AG08396 (cell line): ENCODE measurements at regions not wholly inside any gene's neighbourhood (a gene's known extent, or its start where the extent isn't known, plus 50 kb on each side); places are given as distances from the start of the nearest gene placed in this dataset.
"Not testable (repeated sequence)": the region's sequence is repeated elsewhere in the genome, so short reads cannot be mapped to it uniquely, and the experiment has no call there.

Source experiments
- DNase-seq: peaks from one replicate; pipeline ENCODE4 v3.0.0; 2012; ENCODE audit warnings: low spot score, mixed read lengths

DNA sequence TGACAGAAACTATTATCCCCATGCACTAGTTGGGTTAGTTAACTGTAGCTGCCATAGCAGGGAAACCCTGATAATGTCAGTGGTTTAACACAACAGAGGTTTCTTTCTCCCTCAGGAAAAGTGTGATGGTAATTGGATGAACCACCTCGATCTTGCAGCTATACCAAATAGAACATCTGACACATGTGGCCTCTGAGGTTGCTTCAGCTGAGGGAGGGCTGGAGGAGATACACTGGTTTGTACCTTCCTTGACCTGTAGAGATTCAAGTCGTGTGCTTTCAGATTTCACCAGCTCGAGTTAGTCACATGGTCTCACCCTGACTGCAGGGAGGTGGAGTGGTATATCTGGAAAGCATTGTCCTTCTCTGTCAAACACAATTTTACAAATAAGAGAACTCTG is 147.2 kb upstream of the SFRP2 start:
- DNase-seq: no peak

DNA sequence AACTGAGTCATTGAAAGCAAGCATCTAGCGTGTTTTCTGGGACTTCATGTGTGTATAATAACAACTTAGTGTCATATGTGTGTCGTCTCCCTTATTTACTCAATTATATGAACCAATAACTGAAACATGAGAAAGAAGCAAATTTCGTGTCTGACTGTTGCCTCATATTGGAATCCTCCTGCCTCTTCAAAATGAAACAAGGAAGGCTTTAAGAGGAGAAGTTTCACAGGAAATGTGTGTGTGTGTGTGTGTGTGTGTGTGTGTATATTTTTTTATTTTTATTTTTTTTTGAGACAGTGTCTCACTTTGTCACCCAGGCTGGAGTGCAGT is 145.8 kb upstream of the SFRP2 start:
- no peak for DNase-seq

DNA sequence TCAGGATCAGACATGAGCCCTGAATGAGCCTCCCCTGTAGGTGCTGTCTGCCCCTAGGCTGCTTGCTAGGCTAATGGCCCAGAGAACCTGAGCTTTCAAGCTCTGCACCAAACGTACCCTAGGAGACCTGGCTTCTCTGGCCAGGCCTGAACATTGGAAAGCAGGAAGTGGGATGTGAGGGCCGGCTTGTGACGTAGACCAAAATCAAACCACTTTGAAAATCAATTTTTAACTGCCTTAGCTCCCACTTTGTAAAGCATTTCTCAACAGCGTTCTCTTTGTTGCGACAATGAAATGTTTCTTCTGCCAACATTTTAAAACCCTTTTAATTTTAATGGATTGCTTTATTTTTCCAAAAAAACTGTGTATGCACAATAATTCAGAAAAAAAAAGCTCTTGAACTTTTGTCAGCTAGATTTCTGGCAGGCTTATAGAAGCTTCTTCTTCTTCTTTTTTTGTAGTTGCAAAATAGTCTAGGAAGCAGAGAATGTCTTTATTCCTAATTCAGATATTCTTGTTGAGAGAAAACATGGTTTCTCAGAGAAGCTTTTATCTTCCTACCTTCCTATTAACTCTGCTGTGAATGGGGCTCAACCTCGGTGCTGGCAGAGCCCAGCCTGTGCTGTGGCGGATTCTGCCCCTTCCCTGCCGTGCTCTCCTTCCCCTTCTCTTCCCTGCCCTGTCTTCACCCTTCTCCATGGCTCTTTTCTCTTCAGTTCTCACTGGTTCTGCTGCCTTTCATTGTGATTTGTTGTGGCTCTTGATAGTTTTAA is 145.2 kb upstream of the SFRP2 start:
- no peak for DNase-seq

DNA sequence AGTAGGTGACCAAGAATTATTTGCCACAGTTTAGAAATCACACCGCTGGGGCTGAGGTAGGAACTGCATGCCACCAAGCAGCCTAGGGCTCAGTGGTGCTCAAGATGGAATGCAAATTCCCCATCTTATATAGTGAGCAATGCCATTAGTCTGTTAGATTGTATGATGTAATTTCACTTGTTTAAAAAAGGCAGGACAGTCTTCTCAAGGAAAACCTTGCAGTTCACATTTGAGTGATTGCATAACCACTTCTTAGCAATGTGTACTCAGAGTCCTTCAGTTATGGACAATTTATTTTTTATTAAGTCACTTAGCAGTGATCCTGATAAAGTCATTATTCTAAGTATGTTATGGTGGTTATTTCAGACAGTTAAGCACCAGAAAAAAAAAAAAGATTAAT is 142.9 kb upstream of the SFRP2 start:
- no peak for DNase-seq

DNA sequence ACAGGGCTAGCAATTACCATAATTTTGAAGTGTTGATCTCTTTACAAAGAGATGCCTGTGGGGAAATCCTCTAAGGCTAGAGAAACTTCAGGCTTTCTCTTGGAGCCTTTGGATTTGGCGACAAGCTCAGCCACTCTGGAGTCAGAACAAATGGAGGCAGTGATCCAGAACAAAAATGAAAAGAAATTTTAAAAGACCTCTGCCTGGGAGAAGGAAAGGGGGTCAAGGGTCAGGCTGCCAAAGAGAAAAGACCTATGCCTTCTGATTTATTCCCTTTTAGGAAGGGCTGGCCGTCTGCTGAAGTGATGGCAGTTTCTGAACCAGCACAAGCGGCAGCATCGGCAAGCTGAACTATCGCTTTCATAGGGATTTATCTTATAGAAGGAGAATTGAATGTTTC is 140.8 kb upstream of the SFRP2 start:
- no peak for DNase-seq

DNA sequence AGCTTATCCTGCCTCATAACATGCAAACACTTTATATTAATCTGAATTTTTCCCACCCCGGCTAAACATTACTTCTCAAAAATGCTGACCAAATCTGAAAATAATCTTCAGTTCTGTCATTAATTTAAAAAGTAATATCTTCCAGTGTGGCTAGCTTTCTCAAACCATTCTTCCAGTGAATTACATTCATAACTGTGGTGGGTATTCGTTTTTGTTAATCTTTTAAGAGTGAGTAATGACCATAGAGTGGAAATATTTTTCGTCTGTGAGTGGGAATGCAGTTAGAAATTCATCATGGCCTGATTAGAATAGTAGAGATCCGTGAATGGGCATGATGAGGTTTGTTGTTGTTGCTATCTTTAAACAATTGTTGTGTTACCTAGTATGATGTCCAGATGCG is 138.6 kb upstream of the SFRP2 start:
- no peak for DNase-seq

DNA sequence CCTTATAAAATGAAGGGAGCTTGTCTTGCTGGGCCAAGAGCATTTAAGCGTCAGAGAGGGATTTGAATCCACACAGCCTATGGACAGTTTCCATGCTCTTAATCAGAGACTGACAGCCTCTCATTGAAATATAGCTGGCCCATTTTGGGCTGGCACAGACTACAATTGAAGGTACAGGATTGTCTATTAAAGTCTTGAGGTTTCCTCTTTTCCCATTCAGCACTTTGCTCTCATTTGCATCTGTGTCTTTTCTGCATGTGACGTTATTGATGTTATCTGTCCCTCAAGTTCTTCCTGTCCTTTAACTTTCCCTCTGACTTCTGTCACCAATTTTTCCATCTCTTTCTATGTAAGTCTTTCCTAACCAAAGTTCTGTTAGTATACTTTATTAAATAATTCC is 133.3 kb upstream of the SFRP2 start:
- no peak for DNase-seq

DNA sequence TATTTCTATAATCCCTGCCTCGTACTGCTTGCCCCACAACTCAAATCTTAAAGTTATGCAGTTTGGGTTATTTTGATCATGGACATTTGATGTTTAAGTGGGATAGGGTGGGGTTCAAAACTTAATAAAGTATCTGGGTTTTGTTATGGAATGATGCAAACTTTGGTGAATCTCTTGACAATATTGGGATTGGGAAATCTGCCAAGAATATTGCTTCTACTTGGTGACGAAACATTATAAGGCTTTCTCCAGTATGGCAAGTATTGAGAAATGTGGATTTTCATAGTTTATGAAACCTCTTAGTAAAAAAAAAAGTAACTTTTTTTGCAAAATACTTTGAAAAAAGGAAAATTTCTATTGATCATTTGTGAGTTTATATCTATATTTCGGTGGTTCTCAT is 130.8 kb upstream of the SFRP2 start:
- DNase-seq: no peak

DNA sequence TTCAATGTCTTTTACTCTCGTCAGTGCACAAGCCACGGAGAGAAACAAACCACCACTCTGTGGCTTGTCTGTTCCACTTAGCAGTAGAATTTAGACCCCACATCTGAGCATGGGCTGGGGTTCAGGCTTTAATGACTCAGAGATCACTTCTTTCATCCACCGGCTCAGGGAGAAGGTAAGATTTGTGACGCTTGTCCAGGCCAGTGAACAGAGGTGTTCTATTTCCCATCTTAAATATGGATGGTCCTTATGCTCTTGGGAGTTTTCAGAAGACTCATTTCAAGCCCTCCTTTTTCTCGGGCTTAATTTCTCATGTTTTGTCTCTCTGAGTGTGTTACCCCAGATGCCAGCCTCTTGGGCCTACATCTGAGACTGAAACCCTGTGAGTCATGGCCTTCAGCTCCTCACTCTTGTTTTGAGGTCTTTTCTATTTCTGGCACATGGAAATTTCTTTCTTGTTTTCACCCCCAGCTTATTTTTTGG is 127.4 kb upstream of the SFRP2 start:
- no peak for DNase-seq

DNA sequence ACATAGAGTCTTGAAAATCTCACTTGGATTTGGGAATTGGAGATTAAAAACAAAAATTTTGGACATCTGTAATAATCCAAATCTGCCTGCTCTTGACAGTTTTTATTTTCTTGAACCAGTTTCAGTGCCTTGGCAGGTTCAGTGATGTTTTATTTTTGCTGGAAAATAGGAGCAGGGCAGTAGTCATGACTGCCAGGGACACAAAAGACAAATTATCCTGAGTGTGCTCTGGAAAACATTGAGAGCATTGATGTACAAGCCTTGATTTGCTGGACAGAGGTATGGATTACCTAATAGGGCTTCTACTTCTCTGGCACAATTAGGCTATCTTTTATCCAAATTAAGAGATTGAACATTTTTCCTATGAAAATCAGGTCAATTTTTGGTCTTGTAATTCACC is 123.4 kb upstream of the SFRP2 start:
- DNase-seq: no peak

DNA sequence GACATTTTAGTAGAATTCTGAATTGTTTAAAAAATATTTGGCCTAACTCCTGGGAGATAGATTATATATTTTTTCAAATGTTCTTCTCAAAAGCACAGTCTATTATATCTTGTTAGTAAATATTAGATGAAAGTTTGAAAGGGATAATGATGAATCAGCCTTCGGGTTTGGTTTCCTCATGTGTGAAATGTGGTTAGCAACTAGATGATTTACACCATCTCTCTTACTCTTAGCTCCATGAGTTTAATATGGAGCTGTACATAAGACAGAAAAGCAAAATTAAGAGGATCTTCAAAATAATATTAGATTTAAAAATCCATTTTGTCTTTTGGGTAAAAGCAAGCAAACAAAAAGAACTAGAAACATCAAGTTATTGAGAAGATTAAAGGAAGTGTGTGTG is 120.8 kb upstream of the SFRP2 start:
- no peak for DNase-seq

DNA sequence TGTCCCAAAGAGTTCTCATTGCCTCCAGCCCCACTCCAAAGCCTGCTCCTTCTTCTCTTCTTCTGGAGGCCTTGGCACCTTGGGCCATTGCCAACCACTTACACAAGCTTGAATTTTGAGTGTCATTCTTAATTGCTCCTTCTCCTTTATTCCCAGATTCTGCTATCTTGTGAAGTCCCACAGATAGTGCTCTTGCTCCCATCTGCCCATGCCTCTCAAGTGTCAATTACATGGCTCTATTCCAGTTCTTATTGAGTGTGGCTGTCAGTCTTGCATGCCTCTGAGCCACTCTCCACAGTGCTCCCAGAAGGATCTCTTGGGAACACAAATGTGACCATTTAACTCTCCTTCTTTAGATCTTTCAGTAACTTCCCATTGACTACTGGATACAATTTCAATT is 117.3 kb upstream of the SFRP2 start:
- DNase-seq: no peak

DNA sequence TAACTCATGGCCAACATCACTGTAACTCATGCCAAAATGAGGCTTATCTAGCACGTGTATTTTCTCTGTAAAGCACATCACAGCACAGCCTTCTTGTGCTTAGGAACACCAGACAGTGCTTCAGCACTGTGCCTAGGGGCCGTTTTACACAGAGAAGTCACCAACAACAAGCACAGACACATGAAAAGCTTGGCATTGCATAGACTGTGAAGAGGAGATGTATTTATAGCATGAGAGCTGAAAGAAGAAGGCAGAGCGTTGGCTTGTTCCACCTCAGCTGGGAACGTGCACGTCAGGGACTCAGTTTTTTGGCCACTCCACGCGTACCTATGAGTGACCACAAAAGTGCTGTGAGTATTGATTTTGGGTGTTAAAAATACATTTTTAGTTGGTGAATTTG is 116.3 kb upstream of the SFRP2 start:
- DNase-seq: no peak

DNA sequence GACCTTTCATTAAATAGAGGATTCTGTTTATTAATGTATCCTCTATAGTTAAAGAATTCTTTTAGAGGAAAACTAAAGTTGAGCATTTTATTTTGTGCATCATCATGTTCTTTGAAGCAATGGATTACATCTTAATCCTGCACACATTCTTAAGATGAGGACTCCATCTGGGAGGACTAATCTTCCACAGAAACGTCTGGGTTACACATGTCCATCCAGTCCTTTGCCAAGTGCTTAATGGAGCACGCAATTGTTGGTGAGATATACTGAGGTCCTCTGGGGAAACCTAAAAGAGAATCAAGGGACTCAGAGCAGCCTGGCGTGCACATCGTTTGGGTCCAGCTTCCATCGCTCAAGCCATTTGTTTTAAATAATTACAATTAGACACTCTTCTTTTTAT is 115.1 kb upstream of the SFRP2 start:
- DNase-seq: no peak

DNA sequence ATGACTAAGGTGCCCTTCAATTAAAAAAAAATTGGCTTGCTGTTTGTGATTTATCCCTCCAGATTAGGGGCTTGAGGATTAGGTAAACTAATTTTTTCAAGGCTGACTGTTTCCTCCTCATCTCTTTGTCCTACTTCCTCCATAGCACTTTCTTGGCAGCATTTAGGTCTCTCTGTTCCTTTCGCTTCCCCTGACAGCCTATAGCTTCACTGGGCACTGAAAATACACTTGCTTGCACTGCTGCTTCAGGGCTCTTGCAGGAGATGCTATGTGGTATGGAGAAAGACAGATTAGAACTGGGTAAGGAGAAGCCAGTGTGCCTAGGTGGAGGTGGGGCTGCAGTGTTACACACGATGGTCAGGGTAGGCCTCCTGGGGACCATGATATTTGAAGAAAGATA is 112.3 kb upstream of the SFRP2 start:
- no peak for DNase-seq

DNA sequence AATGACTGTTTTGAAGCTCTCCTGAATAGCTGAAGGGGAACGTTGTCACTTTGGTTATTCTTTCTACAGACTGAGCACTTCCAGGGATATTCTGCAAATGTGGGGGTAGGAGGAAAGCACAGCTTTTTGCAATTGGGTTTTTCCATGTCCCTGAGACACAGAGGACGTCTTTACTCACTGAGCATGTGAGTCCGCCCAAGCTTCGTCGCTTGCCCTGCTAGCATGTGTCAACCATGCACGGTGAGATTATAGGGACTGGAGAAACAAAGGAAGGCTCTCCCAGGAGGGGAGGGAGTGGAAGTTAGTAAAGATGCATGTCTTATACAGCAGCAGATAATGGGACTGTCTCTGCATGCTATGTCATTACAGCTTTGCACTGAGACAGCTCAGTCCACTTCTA is 111.5 kb upstream of the SFRP2 start:
- DNase-seq: no peak

DNA sequence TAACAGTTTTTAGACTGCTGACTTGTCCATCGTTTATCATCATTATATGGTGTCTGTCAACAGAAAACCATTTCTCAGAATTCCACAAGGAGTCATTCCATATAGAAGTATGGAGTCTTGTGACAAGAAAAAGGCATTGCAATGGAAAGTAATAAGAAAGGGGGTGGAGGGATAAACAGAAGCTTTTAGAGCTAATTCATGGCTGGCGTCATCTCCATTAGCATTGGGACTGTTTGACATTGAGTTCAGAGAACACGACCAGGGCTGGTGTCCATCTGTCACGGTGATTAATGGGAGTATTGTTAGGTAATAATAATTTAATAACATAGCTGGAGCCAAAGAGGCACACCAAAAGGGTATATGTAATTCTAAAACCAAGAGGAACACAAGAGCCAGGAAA is 101.9 kb upstream of the SFRP2 start:
- DNase-seq: no peak

DNA sequence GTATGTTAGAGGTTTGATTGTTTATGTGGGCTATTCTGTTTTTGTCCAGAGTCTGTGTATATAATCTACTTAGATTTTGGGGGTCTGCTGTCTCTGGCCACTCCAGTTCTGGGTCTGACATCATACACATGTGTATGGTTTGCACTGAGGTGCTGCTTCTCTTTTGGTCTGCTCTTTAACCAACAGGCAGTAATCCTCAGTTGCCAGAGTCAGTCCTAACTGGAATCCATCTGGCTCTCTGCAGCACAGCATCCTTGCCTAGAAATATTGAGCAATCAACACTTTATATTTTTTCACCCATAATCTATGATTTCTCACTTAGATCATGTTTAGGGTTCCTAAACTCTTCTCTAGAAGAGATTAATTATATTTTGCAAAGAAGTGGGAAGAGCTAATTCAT is 98.3 kb upstream of the SFRP2 start:
- DNase-seq: no peak

DNA sequence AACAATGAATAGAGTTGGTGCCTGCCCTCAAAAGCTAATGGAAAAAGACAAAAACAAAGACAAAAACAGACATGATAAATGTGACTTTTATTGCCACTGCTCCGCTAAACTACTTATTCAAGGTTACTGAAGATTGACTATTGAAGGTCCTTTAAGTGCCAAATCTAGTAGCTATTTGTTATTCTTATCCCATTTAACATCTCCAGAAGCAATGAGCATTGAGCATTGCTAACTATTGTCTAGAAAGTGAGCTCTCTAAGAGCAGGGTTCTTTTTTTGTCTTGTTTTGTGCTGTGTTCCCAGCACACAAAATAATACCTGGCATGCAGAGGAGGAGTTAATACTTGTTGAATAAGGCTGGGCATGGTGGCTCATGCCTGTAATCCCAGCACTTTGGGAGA is 95.4 kb upstream of the SFRP2 start:
- no peak for DNase-seq

DNA sequence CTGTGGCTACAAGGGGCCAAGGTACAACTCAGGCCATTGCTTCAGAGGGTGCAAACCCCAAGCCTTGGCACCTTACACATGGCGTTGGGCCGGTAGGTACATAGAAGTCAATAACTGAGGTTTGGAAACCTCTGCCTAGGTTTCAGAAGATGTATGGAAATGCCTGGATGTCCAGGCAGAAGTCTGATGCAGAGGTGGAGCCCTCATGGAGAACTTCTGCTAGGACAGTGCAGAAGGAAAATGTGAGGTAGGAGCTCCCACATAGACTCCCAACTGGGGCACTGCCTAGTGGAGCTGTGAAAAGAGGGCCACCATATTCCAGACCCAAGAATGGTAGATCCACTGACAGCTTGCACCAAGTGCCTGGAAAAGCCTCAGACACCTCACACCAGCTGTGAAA is 92.1 kb upstream of the SFRP2 start:
- no peak for DNase-seq

DNA sequence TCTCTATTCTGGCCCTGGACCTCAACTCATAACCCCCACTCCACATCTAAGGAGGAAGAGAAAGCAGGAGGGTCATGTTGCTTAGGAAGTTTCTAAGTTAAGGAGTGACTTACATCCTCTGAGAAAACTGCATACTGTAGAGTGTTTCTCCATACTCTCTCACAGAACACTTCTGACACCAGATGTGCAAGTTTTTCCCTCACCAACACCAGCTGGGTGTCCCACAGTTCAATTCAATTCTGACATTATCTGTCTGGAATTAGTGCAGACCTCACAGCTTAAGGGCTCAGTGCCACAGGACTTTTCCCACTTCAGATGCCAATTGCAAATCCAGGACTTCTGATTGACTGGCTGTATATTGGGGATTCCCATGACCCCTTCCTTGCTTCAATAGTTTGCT is 89.0 kb upstream of the SFRP2 start:
- DNase-seq: no peak

DNA sequence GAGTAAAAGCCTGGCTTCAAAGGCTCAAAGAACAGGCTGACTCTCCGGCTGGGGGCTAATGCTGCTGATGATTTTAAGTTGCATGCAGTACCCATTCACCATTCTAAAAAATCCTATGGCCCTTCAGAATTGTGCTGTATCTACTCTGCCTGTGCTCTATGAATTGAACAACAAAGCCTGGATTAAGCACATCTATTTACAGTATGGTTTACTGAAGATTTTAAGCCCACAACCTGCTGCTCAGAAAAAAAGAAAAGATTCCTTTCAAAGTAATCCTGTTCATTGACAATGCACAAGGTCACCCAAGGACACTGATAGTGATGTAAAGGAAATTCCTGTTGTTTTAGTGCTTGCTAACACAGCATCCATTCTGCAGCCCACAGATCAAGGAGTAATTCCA is 84.9 kb upstream of the SFRP2 start:
- DNase-seq: no peak

DNA sequence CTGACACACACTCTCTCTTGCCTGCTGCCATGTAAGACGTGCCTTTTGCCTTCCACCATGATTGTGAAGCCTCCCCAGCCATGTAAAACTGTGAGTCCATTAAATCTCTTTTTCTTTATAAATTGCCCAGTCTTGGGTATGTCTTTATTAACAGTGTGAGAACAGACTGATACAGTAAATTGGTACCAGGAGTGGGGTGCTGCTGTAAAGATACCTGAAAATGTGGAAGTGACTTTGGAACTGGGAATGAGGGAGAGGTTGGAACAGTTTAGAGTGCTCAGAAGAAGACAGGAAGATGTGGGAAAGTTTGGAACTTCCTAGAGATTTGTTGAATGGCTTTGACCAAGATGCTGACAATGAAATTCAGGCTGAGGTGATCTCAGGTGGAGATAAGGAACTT is 77.9 kb upstream of the SFRP2 start:
- DNase-seq: not testable (repeated sequence)

DNA sequence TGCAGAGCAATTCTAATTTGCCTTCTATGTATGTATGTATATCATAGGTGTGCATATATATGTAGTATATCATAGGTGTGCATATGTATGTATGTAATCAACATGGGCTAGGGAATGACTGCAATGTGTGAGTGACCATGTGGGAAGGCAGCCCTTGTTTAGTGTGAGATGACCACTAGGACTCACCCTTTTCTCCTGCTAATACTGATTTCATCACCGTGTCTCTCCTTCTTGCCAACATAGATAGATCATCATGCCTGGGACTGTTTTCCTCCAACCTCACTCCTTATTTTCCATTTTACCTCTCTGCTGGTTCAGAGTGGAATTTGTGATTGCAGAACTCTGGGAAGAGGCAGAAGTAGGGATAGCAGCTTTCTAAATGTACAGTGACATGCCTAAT is 63.6 kb upstream of the SFRP2 start:
- DNase-seq: no peak
